Endothelial cell of umbilical vein (primary cell): ENCODE measurements at regions not wholly inside any gene's neighbourhood (a gene's known extent, or its start where the extent isn't known, plus 50 kb on each side); places are given as distances from the start of the nearest gene placed in this dataset.

Source experiments
- BruUV-seq: library from RNA; stranded (reverse); fragments of 400-500 nt; replicated peaks from 2 replicates; lab custom pipeline; 2021; lab: Mats Ljungman, UMichigan
- CTCF ChIA-PET: fragments of 300-600, 350-600 bp; sonication (Branson Sonifier 250); formaldehyde crosslinking; loops from one replicate; lab custom pipeline; 2021; ENCODE audit warnings: antibody characterized with exemption, inconsistent platforms; lab: Charles Lee
- POLR2A ChIA-PET: fragments of 300-600, 350-600 bp; sonication (Branson Sonifier 250); formaldehyde crosslinking; loops from one replicate; lab custom pipeline; 2021; ENCODE audit warnings: antibody characterized with exemption, inconsistent platforms; lab: Charles Lee
- DNase-seq: peaks from one replicate; pipeline ENCODE4 v3.0.0-alpha.2; 2011; ENCODE audit warnings: low read depth, low spot score
- FAIRE-seq: peaks from 2 replicates; lab custom pipeline; 2011; peaks lifted over from hg19 to GRCh38; lab: Jason Lieb, UNC
- H2AFZ ChIP-seq: 2 replicates; pipeline ENCODE4 v1.6.0; 2012; ENCODE audit warnings: low read depth, low read length, control low read depth, inconsistent platforms
- H3K27ac ChIP-seq: 2 replicates; pipeline ENCODE4 v1.5.1; 2011; ENCODE audit warnings: low read depth, mild to moderate bottlenecking, control low read depth, low read length, moderate library complexity; ENCODE audit not compliant: insufficient read depth
- H3K27me3 ChIP-seq, 2 experiments: 2 replicates each; pipeline versions ENCODE4 v1.6.0 to v1.6.1; 2011; ENCODE audit warnings: low read length in 2 of 2, mixed read lengths in 1 of 2; ENCODE audit not compliant: control insufficient read depth in 2 of 2, insufficient read depth in 2 of 2
- H3K36me3 ChIP-seq, 2 experiments: 2 replicates in 1 of 2; 3 replicates in 1 of 2; pipeline ENCODE4 v1.5.1; 2011; ENCODE audit warnings: low read length in 2 of 2, mild to moderate bottlenecking in 1 of 2, moderate library complexity in 1 of 2; ENCODE audit not compliant: control insufficient read depth in 2 of 2, insufficient read depth in 2 of 2; ENCODE audit errors: extremely low read depth in 1 of 2
- H3K4me1 ChIP-seq: 3 replicates; pipeline ENCODE4 v1.5.1; 2011; ENCODE audit warnings: mild to moderate bottlenecking, low read length; ENCODE audit not compliant: control insufficient read depth, insufficient read depth; ENCODE audit errors: extremely low read depth
- H3K4me2 ChIP-seq: 2 replicates; pipeline ENCODE4 v1.6.1; 2011; ENCODE audit warnings: low read length, control low read depth, mixed read lengths; ENCODE audit not compliant: insufficient read depth
- H3K4me3 ChIP-seq, 3 experiments: fragments of 200-600 bp in 1 of 3; sonication (generic), shearing (Covaris generic) in 1 of 3; replicated peaks in 1 of 3; 2 replicates each; pipeline ENCODE4 v1.5.1; 2011 to 2016; ENCODE audit warnings: control low read depth in 3 of 3, low read length in 3 of 3, mild to moderate bottlenecking in 2 of 3, inconsistent platforms in 1 of 3, low read depth in 1 of 3, moderate library complexity in 1 of 3; ENCODE audit not compliant: insufficient read depth in 1 of 3
- H3K79me2 ChIP-seq: 2 replicates; pipeline ENCODE4 v1.6.0; 2012; ENCODE audit warnings: low read length, inconsistent platforms; ENCODE audit not compliant: control insufficient read depth, insufficient read depth
- H3K9ac ChIP-seq: replicated peaks from 2 replicates; pipeline ENCODE3; 2011; ENCODE audit warnings: low read length, control low read depth; ENCODE audit not compliant: insufficient read depth; ENCODE audit errors: extremely low read depth
- H3K9me1 ChIP-seq: replicated peaks from 3 replicates; pipeline ENCODE4 v1.6.0; 2011; ENCODE audit warnings: mild to moderate bottlenecking, low read length; ENCODE audit not compliant: control insufficient read depth, insufficient read depth; ENCODE audit errors: extremely low read depth
- H3K9me3 ChIP-seq: replicated peaks from 2 replicates; pipeline ENCODE4 v1.5.1; 2012; ENCODE audit warnings: low read length, inconsistent platforms; ENCODE audit not compliant: control insufficient read depth, insufficient read depth
- H4K20me1 ChIP-seq: replicated peaks from 2 replicates; pipeline ENCODE3; 2011; ENCODE audit warnings: mild to moderate bottlenecking, low read length; ENCODE audit not compliant: control insufficient read depth, insufficient read depth; ENCODE audit errors: extremely low read depth
- EZH2 ChIP-seq: IDR thresholded peaks from 2 replicates; pipeline ENCODE4 v1.6.1; 2012; ENCODE audit warnings: borderline replicate concordance, low read depth, mild to moderate bottlenecking, moderate library complexity, low read length, inconsistent platforms; ENCODE audit not compliant: severe bottlenecking
- FOS ChIP-seq: IDR thresholded peaks from 2 replicates; pipeline ENCODE4 v1.6.1; 2011; ENCODE audit warnings: mild to moderate bottlenecking, low read length, moderate library complexity, borderline replicate concordance; ENCODE audit not compliant: insufficient read depth
- GATA2 ChIP-seq: IDR thresholded peaks from 2 replicates; pipeline ENCODE4 v1.7.0; 2011; ENCODE audit warnings: low read depth, mild to moderate bottlenecking, moderate library complexity, mixed read lengths, low read length; ENCODE audit not compliant: insufficient read length, insufficient read depth
- JUN ChIP-seq: IDR thresholded peaks from 2 replicates; pipeline ENCODE4 v1.6.1; 2011; ENCODE audit warnings: borderline replicate concordance, low read depth; ENCODE audit not compliant: insufficient read length, insufficient read depth
- MYC ChIP-seq: IDR thresholded peaks from one replicate; pipeline ENCODE4 v1.6.1; 2011; ENCODE audit warnings: mild to moderate bottlenecking, low read depth, low read length
- POLR2A ChIP-seq: IDR thresholded peaks from 2 replicates; pipeline ENCODE4 v1.6.1; 2012; ENCODE audit warnings: low read depth, mild to moderate bottlenecking, control low read depth, low read length
- POLR2AphosphoS5 ChIP-seq: IDR thresholded peaks from 2 replicates; pipeline ENCODE4 v1.6.1; 2012; ENCODE audit warnings: low read depth, mild to moderate bottlenecking, control low read depth, low read length, moderate library complexity; ENCODE audit not compliant: insufficient read depth
- dilution Hi-C: fragments of 300-500 bp; cut with MboI; formaldehyde crosslinking; loops from one replicate; pipeline ENCODE4 v1.15.0; 2019; ENCODE audit warnings: low sequenced_read_pairs; ENCODE audit not compliant: extremely low pct_ligation_motif_present
- intact Hi-C: fragments of 100-400 bp; cut with micrococcal nuclease; formaldehyde crosslinking; loops from one replicate; pipeline ENCODE4 v1.10.0; 2022
- TF ChIP-seq, protein P1 (sequence below): IDR thresholded peaks from 2 replicates; pipeline ENCODE4 v1.6.1; 2011; ENCODE audit not compliant: insufficient read depth, insufficient read length
- TF ChIP-seq, protein P2 (sequence below), 2 donors: IDR thresholded peaks; 1 replicate in 1 of 2; 2 replicates in 1 of 2; pipeline ENCODE4 v1.5.1; 2011; ENCODE audit warnings: low read length in 2 of 2, mild to moderate bottlenecking in 2 of 2, moderate library complexity in 2 of 2, control low read depth in 1 of 2, inconsistent platforms in 1 of 2, low read depth in 1 of 2; ENCODE audit not compliant: insufficient read depth in 1 of 2; ENCODE audit errors: extremely low read depth in 1 of 2

DNA sequence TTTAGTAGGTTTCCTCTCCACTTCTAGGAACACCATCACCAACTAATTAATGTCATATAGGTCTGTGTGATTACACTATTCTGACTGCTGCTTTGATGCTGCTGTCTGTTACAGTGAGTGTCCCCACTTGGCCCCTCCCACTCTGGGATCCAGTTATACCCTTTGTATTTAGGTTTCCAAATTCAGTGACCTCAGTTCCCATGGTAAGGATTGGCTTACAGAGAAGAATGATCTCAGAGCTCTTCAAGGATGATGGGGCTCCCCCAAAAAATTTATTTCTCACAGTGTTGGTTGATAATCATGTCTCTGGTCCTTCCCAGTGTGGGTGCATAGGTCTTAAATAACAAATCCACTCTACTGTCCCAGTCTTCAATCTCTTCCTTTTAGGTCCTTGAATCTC is 210.0 kb upstream of the MYL2 start:
- no peak overlapping the region for H3K9ac ChIP-seq
- no peak overlapping the region for H3K27ac ChIP-seq
- no peaks in the 10 kb centered on the region for H3K79me2 ChIP-seq
- H3K4me1 ChIP-seq: no peaks in the 10 kb centered on the region
- H4K20me1 ChIP-seq: no peaks in the 10 kb centered on the region
- ChIA-PET POLR2A (no interaction called here), CTCF (no interaction called here)
- DNase-seq (no peak), FAIRE-seq (no peak)
- no peaks in the 10 kb centered on the region for H3K9me1 ChIP-seq
- TF ChIP-seq JUN: no peak
- H3K27me3 ChIP-seq: no peaks in the 10 kb centered on the region
- H3K36me3 ChIP-seq: no peaks in the 10 kb centered on the region
- H3K4me3 ChIP-seq: no peak overlapping the region
- H3K9me3 ChIP-seq: no peaks in the 10 kb centered on the region
- intact Hi-C loops (no loop called here), dilution Hi-C loops (no loop called here)
- no peak overlapping the region for H3K4me2 ChIP-seq
- no peak overlapping the region for H2AFZ ChIP-seq
- BruUV-seq: no TSS peak

DNA sequence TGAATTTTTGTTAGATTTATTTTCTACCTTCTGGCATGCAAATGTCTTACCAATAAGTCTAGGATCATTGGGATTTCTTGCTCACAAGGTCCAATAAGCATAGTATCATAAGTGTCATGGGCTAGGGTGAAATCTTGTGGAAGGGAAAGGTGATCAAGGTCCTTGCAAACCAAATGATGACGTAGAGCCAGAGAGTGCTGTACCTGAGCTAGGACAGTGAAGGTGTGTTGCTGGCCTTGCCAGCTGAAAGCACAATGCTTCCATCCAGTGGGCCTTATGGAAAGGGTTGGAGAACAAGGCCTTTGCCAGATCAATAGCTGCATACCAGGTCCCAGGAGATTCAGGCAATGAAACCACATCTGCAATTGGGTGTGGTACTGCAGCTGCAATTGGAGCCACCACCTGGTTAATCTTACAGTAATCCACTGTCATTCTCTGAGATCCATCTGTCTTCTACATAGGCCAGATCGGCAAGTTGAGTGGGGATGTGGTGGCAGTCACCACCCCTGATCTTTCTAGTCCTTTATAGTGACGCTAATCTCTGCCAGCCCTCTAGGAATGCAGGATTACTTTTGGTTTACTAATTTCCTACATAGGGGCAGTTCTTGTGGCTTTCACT is 208.9 kb upstream of the MYL2 start:
- Histone ChIP-seq H3K27ac (no peak overlapping the region), H3K9me3 (no peaks in the 10 kb centered on the region), H2AFZ (no peak overlapping the region), H3K79me2 (no peaks in the 10 kb centered on the region), H3K4me1 (no peaks in the 10 kb centered on the region), H3K27me3 (no peaks in the 10 kb centered on the region), H3K4me2 (no peak overlapping the region), H3K36me3 (no peaks in the 10 kb centered on the region), H3K9ac (no peak overlapping the region), H3K4me3 (no peak overlapping the region), H4K20me1 (no peaks in the 10 kb centered on the region), H3K9me1 (no peaks in the 10 kb centered on the region)
- ChIA-PET POLR2A (no interaction called here), CTCF (no interaction called here)
- intact Hi-C loops: no loop called here
- dilution Hi-C loops: no loop called here
- TF ChIP-seq GATA2 (no peak), FOS (no peak), POLR2AphosphoS5 (no peak), POLR2A (no peak), MYC (no peak), EZH2 (no peak), JUN (no peak)
- TF ChIP-seq, protein P1, sequence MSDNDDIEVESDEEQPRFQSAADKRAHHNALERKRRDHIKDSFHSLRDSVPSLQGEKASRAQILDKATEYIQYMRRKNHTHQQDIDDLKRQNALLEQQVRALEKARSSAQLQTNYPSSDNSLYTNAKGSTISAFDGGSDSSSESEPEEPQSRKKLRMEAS: no peak
- TF ChIP-seq, protein P2, sequence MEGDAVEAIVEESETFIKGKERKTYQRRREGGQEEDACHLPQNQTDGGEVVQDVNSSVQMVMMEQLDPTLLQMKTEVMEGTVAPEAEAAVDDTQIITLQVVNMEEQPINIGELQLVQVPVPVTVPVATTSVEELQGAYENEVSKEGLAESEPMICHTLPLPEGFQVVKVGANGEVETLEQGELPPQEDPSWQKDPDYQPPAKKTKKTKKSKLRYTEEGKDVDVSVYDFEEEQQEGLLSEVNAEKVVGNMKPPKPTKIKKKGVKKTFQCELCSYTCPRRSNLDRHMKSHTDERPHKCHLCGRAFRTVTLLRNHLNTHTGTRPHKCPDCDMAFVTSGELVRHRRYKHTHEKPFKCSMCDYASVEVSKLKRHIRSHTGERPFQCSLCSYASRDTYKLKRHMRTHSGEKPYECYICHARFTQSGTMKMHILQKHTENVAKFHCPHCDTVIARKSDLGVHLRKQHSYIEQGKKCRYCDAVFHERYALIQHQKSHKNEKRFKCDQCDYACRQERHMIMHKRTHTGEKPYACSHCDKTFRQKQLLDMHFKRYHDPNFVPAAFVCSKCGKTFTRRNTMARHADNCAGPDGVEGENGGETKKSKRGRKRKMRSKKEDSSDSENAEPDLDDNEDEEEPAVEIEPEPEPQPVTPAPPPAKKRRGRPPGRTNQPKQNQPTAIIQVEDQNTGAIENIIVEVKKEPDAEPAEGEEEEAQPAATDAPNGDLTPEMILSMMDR (IDR thresholded peaks at IDR 0.05; ENCODE audit: extremely low read depth in 1 of 2, insufficient read depth in 1 of 2, low read depth in 1 of 2, low read length in 2 of 2): no peak
- no peak for FAIRE-seq
- DNase-seq: no peak
- no TSS peak for BruUV-seq
